Mesenchymal stem cell (in vitro differentiated cells and primary cell): ENCODE measurements at regions not wholly inside any gene's neighbourhood (a gene's known extent, or its start where the extent isn't known, plus 50 kb on each side); places are given as distances from the start of the nearest gene placed in this dataset.

Source experiments
- DNase-seq: peaks from one replicate; pipeline ENCODE4 v3.0.0-alpha.2; 2013
- H2AFZ ChIP-seq: one replicate; pipeline ENCODE4 v1.6.1; 2013; ENCODE audit warnings: low read depth, mild to moderate bottlenecking, control low read depth, inconsistent platforms, low read length, moderate library complexity
- H2AK5ac ChIP-seq: 2 replicates; pipeline ENCODE4 v1.6.1; 2013; ENCODE audit warnings: low read length, moderate library complexity, mild to moderate bottlenecking, inconsistent platforms; ENCODE audit not compliant: severe bottlenecking
- H2BK120ac ChIP-seq: one replicate; pipeline ENCODE4 v1.6.1; 2013; ENCODE audit warnings: low read depth, mild to moderate bottlenecking, inconsistent platforms, low read length, moderate library complexity
- H2BK12ac ChIP-seq, 2 experiments: one replicate each; pipeline ENCODE4 v1.6.1; 2013; ENCODE audit warnings: inconsistent platforms in 2 of 2, low read length in 2 of 2, mild to moderate bottlenecking in 2 of 2, moderate library complexity in 2 of 2, control low read depth in 1 of 2
- H2BK15ac ChIP-seq: one replicate; pipeline ENCODE4 v1.6.1; 2013; ENCODE audit warnings: mild to moderate bottlenecking, low read depth, inconsistent platforms; ENCODE audit not compliant: poor library complexity, severe bottlenecking
- H2BK5ac ChIP-seq: 2 replicates; pipeline ENCODE4 v1.6.1; 2013; ENCODE audit warnings: low read depth, mild to moderate bottlenecking, low read length, control low read depth, inconsistent platforms; ENCODE audit not compliant: poor library complexity, severe bottlenecking
- H3K14ac ChIP-seq, 2 experiments: one replicate each; pipeline ENCODE4 v1.6.1; 2013; ENCODE audit warnings: inconsistent platforms in 2 of 2, low read length in 2 of 2, control low read depth in 1 of 2, mild to moderate bottlenecking in 1 of 2, moderate library complexity in 1 of 2
- H3K18ac ChIP-seq, 2 experiments: one replicate each; pipeline ENCODE4 v1.6.1; 2013; ENCODE audit warnings: inconsistent platforms in 2 of 2, low read length in 2 of 2, control low read depth in 1 of 2, low read depth in 1 of 2, mild to moderate bottlenecking in 1 of 2
- H3K23ac ChIP-seq, 2 experiments: one replicate each; pipeline ENCODE4 v1.6.1; 2013; ENCODE audit warnings: inconsistent platforms in 2 of 2, low read length in 2 of 2, mild to moderate bottlenecking in 2 of 2, moderate library complexity in 2 of 2, control low read depth in 1 of 2
- H3K27ac ChIP-seq: 2 replicates; pipeline ENCODE4 v1.5.1; 2013; ENCODE audit warnings: mild to moderate bottlenecking, moderate library complexity, low read length, control low read depth, inconsistent platforms; ENCODE audit not compliant: poor library complexity, severe bottlenecking
- H3K27me3 ChIP-seq, 2 experiments: 2 replicates each; pipeline versions ENCODE4 v1.6.1 to v1.7.0; 2013; ENCODE audit warnings: low read length in 2 of 2, mild to moderate bottlenecking in 2 of 2, moderate library complexity in 2 of 2, control low read depth in 1 of 2, inconsistent platforms in 1 of 2; ENCODE audit not compliant: control insufficient read depth in 1 of 2, insufficient read depth in 1 of 2
- H3K36me3 ChIP-seq, 2 experiments: 2 replicates each; pipeline versions ENCODE4 v1.6.1 to v1.7.0; 2013; ENCODE audit warnings: low read length in 2 of 2, control low read depth in 1 of 2, inconsistent platforms in 1 of 2, low read depth in 1 of 2, mild to moderate bottlenecking in 1 of 2; ENCODE audit not compliant: insufficient read depth in 2 of 2, control insufficient read depth in 1 of 2
- H3K4ac ChIP-seq, 2 experiments: one replicate each; pipeline ENCODE4 v1.6.1; 2013; ENCODE audit warnings: inconsistent platforms in 2 of 2, low read length in 2 of 2, mild to moderate bottlenecking in 2 of 2, moderate library complexity in 2 of 2, control low read depth in 1 of 2, low read depth in 1 of 2
- H3K4me1 ChIP-seq: 2 replicates; pipeline ENCODE4 v1.6.1; 2013; ENCODE audit warnings: low read depth, low read length, control low read depth; ENCODE audit not compliant: control insufficient read depth, insufficient read depth
- H3K4me2 ChIP-seq: 2 replicates; pipeline ENCODE4 v1.6.1; 2013; ENCODE audit warnings: low read length, mild to moderate bottlenecking, inconsistent platforms; ENCODE audit not compliant: poor library complexity, severe bottlenecking
- H3K4me3 ChIP-seq, 2 experiments: 2 replicates each; pipeline versions ENCODE4 v1.5.1 to v1.7.0; 2013; ENCODE audit warnings: low read length in 2 of 2, mild to moderate bottlenecking in 2 of 2, control low read depth in 1 of 2, low read depth in 1 of 2; ENCODE audit not compliant: insufficient read depth in 1 of 2
- H3K79me1 ChIP-seq: replicated peaks from 2 replicates; pipeline ENCODE4 v1.6.1; 2013; ENCODE audit warnings: mild to moderate bottlenecking, control low read depth, low read length, inconsistent platforms; ENCODE audit not compliant: poor library complexity, severe bottlenecking
- H3K9ac ChIP-seq: 2 replicates; pipeline ENCODE4 v1.7.0; 2013; ENCODE audit warnings: mild to moderate bottlenecking, low read length, moderate library complexity
- H3K9me3 ChIP-seq: 2 replicates; pipeline ENCODE4 v1.7.0; 2013; ENCODE audit warnings: mild to moderate bottlenecking, low read length; ENCODE audit not compliant: control insufficient read depth
- H4K8ac ChIP-seq: one replicate; pipeline ENCODE4 v1.6.1; 2013; ENCODE audit warnings: inconsistent platforms, mild to moderate bottlenecking, low read length, moderate library complexity
- H4K91ac ChIP-seq: one replicate; pipeline ENCODE4 v1.6.1; 2013; ENCODE audit warnings: mild to moderate bottlenecking, low read length, inconsistent platforms
- WGBS: methylation state at CpG from one replicate; pipeline ENCODE4 v1.1.7; 2013; ENCODE audit warnings: mixed read lengths; 5-methylcytosine and 5-hydroxymethylcytosine counted together

DNA sequence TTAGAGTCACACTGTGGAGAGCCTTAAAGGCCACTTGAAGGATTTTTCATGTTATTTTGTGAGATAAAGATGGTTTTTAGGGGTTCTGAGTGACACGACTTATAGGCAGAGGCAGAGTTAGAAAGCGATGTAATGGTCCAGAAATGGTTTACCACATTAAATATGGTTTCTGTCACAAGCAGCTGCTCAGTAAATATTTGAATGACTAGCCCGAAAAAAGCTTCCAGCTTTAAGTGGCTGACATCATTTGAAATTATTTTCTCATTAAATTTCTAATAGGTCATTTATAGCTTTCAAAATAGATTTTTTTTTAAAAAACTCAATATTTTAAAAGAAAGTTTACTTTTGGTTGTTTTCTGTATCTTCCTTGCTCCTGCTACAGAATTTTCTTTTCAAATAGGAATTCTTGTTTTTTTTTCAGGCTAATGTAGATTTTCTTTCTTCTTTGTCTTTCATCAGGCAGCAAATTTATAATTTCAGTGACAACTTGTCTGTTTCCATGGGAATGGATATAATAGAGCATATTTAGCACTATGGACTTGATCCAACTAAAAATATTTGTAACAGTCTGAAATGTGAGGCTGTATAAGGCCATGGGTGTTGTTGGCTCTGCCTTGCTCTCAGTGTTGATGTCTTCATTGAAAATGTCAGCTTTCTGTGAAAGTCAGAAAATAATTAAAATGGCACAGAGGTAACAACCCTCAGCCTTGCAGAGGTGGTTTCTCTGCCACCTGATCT, 700.0 kb downstream of the TMTC2 start:
- no peak overlapping the region for H2AK5ac ChIP-seq
- H3K79me1 ChIP-seq, result no peaks in the 10 kb centered on the region
- DNase-seq, result no peak
- no peak overlapping the region for H3K14ac ChIP-seq
- H2BK15ac ChIP-seq, result no peak overlapping the region
- no peak overlapping the region for H4K91ac ChIP-seq
- H3K23ac ChIP-seq, result no peak overlapping the region
- H3K4me2 ChIP-seq, result no peak overlapping the region
- H3K18ac ChIP-seq, result no peak overlapping the region
- H2BK120ac ChIP-seq, result no peak overlapping the region
- no peak overlapping the region for H2BK5ac ChIP-seq
- WGBS, result 51% methylated on average over 2 of the region's 3 CpGs
- H3K36me3 ChIP-seq, result no peaks in the 10 kb centered on the region
- no peaks in the 10 kb centered on the region for H3K9me3 ChIP-seq
- no peaks in the 10 kb centered on the region for H3K4me1 ChIP-seq
- no peak overlapping the region for H3K4me3 ChIP-seq
- H3K9ac ChIP-seq, result no peak overlapping the region
- H3K27ac ChIP-seq, result no peak overlapping the region
- H2AFZ ChIP-seq, result no peak overlapping the region
- H2BK12ac ChIP-seq, result no peak overlapping the region
- no peaks in the 10 kb centered on the region for H3K27me3 ChIP-seq
- no peak overlapping the region for H4K8ac ChIP-seq
- H3K4ac ChIP-seq, result no peak overlapping the region

DNA sequence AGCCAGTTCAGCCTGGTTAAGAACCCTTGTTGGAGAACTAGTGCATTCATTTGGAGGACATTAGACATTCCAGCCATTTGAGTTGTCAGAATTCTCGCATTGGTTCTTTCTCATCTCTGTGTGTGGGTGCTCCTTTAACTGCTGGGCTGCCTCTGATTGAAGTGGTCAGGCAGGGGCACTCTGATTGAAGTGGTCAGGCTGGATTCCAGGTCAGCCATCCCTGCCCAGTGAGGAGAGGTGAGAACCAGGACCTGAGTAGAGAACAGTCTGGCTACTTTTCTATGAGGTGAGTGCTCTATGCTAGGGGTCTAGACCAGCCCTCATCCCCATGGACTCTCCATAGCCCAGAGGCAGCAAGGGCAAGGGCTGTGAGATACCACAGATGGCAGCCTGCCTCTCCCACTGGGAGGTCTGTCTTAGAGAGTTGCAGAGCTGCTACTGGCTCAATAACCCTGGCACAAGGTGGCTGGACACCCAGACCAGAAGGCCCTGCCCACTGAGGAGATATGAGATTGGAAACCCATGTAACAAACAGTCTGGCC, 691.6 kb downstream of the TMTC2 start:
- H3K9me3 ChIP-seq, result no peaks in the 10 kb centered on the region
- no peaks in the 10 kb centered on the region for H3K4me1 ChIP-seq
- no peaks in the 10 kb centered on the region for H3K79me1 ChIP-seq
- no peak overlapping the region for H2BK120ac ChIP-seq
- H2AK5ac ChIP-seq, result no peak overlapping the region
- H2BK12ac ChIP-seq, result no peak overlapping the region
- no peak overlapping the region for H2AFZ ChIP-seq
- H3K9ac ChIP-seq, result no peak overlapping the region
- H3K18ac ChIP-seq, result no peak overlapping the region
- no peak overlapping the region for H4K91ac ChIP-seq
- no peak overlapping the region for H2BK15ac ChIP-seq
- no peak overlapping the region for H3K4me3 ChIP-seq
- H3K23ac ChIP-seq, result no peak overlapping the region
- no peaks in the 10 kb centered on the region for H3K27me3 ChIP-seq
- DNase-seq, result no peak
- no peak overlapping the region for H3K27ac ChIP-seq
- 75% methylated on average over 1 of the region's 1 CpG for WGBS
- H2BK5ac ChIP-seq, result no peak overlapping the region
- no peak overlapping the region for H3K14ac ChIP-seq
- H3K4ac ChIP-seq, result no peak overlapping the region
- H3K4me2 ChIP-seq, result no peak overlapping the region
- H3K36me3 ChIP-seq, result no peaks in the 10 kb centered on the region
- H4K8ac ChIP-seq, result no peak overlapping the region

DNA sequence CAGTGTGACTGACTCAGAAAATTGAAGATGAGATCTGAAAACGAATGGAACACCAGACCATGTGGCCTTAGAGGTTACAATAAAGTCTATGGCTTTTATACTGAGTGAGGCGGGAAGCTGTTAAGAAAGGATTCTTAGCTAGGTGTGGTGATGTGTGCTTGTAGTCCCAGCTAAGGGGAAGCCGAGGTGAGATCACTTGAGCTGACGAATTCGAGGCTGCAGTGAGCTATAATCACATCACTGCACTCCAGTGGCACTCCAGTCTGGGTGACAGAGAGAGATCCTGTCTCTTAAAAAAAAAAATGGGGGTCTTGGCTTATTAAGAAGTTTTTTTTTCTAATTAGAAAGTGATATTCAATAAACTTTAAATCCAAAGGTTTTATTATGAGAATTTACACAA, 678.6 kb downstream of the TMTC2 start:
- Histone ChIP-seq H3K9ac (no peak overlapping the region), H4K91ac (no peak overlapping the region)
- WGBS, result 59% methylated on average over 3 of the region's 5 CpGs

GRCh38 chr12:83361475-83361874, 674.8 kb downstream of the TMTC2 start:
- no peak overlapping the region for H3K14ac ChIP-seq
- H3K4me1 ChIP-seq, result no peaks in the 10 kb centered on the region
- H3K36me3 ChIP-seq, result no peaks in the 10 kb centered on the region
- H3K4ac ChIP-seq, result no peak overlapping the region
- no peak overlapping the region for H3K9ac ChIP-seq
- H4K91ac ChIP-seq, result no peak overlapping the region
- DNase-seq, result no peak
- H3K79me1 ChIP-seq, result no peaks in the 10 kb centered on the region
- no peak overlapping the region for H2BK120ac ChIP-seq
- no peak overlapping the region for H2BK15ac ChIP-seq
- H2BK12ac ChIP-seq, result no peak overlapping the region
- H3K18ac ChIP-seq, result no peak overlapping the region
- H3K9me3 ChIP-seq, result no peaks in the 10 kb centered on the region
- H3K4me3 ChIP-seq, result no peak overlapping the region
- H3K4me2 ChIP-seq, result no peak overlapping the region
- no peak overlapping the region for H2BK5ac ChIP-seq
- no peak overlapping the region for H2AK5ac ChIP-seq
- no peak overlapping the region for H3K23ac ChIP-seq
- no peak overlapping the region for H3K27ac ChIP-seq
- H3K27me3 ChIP-seq, result no peaks in the 10 kb centered on the region
- no peak overlapping the region for H4K8ac ChIP-seq
- 87% methylated on average over 2 of the region's 2 CpGs for WGBS
- H2AFZ ChIP-seq, result no peak overlapping the region

More for the DNA sequence above, 678.6 kb downstream of the TMTC2 start:
- Histone ChIP-seq H2BK12ac (no peak overlapping the region), H2AFZ (no peak overlapping the region), H3K23ac (no peak overlapping the region), H3K4me1 (no peaks in the 10 kb centered on the region), H2BK5ac (no peak overlapping the region), H3K9me3 (no peaks in the 10 kb centered on the region), H4K8ac (no peak overlapping the region), H2AK5ac (no peak overlapping the region), H3K36me3 (no peaks in the 10 kb centered on the region), H3K27ac (no peak overlapping the region), H3K18ac (no peak overlapping the region), H3K27me3 (no peaks in the 10 kb centered on the region), H3K4ac (no peak overlapping the region), H2BK120ac (no peak overlapping the region), H3K4me3 (no peak overlapping the region), H2BK15ac (no peak overlapping the region), H3K79me1 (no peaks in the 10 kb centered on the region), H3K14ac (no peak overlapping the region), H3K4me2 (no peak overlapping the region)
- DNase-seq, result no peak
